Stimulated activated CD4-positive, alpha-beta T cell treated with anti-CD3 and anti-CD28 coated beads, TNF-alpha, amount 100 ng/mL, for 24 hours (primary cell): ENCODE measurements at regions not wholly inside any gene's neighbourhood (a gene's known extent, or its start where the extent isn't known, plus 50 kb on each side); places are given as distances from the start of the nearest gene placed in this dataset.
"Not testable (repeated sequence)": the region's sequence is repeated elsewhere in the genome, so short reads cannot be mapped to it uniquely, and the experiment has no call there.

ENCODE experiments used
- DNase-seq, 3 experiments: peaks; one replicate each; pipeline ENCODE4 v3.0.0-alpha.2; 2020; ENCODE audit warnings: low read depth in 3 of 3

- DNase-seq: no peak
These were observed 63.1 kb upstream of the NDN start for GRCh38 chr15:23750179-23750578.

GRCh38 chr15:23750776-23751175, 63.7 kb upstream of the NDN start:
- DNase-seq: no peak

DNA sequence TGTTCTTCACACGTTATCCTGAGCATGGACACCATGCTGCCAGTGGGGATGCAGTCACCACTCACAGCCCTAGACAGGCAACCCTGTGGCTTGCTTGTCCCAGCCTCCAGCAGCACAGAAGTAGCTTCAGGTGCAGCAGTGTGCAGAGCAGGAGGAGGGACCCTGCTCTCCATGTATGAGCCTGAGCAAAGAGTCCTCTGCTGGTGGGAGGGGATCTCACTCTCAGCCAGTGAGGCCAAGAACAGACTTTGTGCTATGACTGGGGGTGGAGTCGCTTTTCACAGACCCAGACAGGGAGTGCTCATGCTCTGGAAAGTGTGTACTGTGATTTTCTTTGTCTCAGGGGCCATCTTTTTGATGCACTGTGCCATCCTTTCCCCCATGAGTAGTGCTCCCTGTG, 66.1 kb upstream of the NDN start:
- no peak for DNase-seq

- no peak for DNase-seq
These were observed 71.8 kb upstream of the NDN start for GRCh38 chr15:23758891-23759290.

- no peak for DNase-seq
These were observed 72.9 kb upstream of the NDN start for GRCh38 chr15:23760024-23760423.

DNA sequence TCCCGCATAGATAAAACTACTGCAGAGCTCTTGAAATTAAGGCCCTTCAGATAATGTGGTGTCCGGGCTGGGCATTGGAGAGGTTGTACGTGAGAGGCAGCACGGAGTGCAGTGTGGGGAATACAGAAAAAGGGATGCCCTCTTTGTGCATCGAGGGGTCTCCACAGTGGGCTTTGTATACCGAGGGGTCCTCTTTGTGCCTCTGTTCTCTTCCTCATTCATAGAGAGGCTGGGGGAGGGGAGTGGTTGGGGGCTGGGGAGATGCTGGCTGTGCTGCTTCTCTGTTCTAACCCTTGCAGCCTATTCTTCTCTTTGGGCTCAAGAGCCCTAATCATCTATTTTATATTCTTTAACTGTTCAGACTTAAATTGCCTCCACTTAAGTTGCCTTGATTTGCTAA, 74.3 kb upstream of the NDN start:
- no peak for DNase-seq

DNA sequence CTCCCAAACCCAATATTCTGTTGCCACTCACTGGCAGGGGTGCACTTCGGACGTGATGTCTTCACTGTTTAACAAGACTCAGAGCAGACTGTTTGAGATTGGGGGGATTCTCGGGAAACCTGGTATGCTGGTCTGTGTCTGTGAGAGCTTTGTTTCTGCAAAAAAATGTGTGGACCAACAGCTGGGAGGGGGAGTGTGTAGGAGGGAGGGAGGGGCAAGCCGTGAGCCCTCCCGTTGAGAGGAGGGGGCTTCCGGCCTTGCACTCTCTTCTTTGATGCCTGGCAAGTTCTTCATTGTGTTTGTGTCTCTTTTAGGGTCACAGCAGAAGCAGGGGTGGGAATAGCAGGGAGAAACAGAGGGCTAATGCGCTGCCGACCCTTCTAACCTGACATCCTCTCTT, 74.9 kb upstream of the NDN start:
- no peak for DNase-seq

DNA sequence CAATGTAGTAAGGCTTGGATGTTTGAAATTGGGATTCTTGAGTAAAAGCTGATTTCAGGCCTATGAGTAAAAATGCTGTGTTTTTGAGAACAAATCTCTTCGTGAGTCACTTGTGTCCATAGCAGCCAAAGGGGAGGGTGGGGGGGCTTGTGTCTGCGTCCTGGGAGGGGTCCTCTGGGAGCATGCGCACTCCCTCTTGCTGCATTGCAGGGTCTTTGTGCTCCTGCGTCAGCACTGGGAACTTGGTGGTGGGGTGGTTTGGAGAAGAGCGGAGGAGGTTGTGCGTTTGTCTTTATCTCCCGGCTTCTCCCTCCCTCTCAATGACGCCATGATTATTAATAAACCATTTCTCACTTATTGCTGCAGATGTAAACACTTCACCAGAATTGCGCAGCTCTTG, 75.9 kb upstream of the NDN start:
- no peak for DNase-seq

DNA sequence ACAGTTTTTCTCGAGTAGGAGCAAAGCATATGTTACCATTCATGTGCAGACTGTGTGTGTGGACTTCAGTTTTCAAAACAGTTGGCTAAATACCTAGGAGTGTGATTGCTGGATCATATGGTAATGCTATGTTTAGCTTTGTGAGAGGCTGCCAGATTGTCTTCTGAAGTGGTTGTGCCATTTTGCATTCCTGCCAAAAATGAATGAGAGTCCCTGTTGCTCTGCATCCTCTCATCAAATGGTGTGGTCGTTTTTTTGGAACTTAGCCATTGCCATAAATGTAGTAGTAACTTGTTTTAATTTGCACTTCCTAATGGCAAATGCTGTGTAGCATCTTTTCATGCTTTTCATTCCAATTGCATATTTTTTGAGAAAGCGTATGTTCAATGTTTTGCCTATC, 77.2 kb upstream of the NDN start:
- no peak for DNase-seq

- DNase-seq: no peak
These were observed 77.6 kb upstream of the NDN start for GRCh38 chr15:23764716-23765115.

DNA sequence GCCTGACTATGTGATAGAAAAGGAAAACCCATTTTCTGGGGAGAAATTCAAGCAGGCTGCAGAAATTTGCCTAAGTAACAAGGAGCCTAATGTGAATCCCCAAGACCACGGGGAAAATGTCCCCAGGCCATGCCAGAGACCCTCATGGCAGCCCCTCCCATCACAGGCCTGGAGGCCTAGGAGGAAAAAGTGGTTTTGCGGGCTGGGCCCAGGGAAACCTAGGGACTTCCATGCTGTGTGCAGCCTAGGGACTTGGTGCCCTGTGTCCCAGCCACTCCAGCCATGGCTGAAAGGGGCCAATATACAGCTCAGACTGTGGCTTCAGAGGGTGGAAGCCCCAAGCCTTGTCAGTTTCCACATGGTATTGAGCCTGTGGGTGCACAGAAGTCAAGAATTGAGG, 79.7 kb upstream of the NDN start:
- not testable (repeated sequence) for DNase-seq

DNA sequence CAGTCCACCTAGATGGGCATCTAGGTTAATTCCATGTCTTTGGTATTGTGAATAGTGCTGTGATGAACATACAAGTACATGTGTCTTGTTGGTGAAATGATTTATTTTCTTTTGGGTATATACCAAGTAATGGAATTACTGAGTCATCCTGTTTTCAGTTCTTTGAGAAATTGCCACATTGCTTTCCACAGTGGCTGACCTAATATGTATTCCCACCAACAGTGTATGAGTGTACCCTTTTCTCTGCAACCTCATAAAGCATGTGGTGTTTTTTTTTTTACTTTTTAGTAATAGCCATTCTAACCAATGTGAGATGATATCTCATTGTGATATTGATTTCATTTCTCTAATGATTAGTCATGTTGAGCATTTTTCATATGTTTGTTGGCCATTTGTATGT, 86.0 kb upstream of the NDN start:
- DNase-seq: no peak

DNA sequence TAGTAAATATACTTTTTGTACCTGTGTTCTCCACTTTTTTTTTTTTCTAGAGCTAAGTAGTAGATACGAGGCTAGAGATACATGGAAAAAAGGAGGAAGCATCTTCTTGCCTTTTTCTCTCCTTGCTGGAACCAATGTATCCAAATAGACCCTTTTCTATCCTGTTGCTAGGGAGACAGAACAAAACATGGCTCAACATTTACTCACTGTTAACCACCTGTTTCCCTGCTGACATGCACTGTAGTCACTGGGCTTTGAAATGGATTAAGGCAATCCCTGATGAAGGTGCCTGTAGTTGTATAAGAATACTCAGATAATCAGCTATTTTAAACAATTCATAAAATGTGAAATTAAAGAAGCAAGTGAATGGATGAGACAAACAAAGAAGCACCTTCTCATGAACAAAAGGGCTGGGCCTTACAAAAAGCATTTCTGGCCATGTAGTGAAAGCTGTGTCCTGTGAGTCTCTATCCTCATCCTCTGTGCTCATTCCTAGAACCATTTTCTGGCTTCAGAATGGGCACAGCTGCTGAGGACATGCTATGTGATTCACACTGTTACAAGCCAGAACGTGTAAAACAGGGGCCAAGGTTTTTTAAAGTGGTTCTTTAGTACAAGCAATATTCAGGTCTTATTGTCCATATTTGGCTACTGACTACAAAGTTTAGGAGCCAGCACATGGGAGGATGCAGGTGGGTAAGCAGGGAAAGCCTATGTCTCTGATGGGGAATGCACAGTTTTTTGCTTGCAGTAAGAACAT, 100.4 kb upstream of the NDN start:
- no peak for DNase-seq

DNA sequence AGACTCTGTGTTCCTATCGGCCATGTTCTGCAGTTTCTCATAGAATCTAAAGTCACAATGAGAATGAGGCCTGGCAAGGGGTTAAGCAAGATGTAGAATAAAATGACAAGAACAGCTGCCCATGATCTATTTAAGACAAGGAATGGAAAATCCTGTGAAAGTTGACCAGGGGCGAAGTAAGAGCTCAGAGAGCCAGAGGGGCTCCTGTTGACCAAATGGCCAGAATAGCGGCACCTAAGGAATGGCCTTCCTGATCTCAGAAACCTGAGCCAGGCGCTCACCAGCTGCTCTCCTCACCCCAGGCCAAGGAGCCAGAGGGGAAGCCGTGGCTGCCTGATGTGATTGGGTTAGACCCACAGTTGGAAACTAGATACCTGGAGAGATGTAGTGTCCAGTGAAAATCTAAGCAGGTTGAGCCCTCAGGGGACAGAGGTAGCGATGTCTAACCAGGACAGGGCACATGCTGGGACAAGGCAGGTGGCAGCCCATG, 106.1 kb upstream of the NDN start:
- no peak for DNase-seq

DNA sequence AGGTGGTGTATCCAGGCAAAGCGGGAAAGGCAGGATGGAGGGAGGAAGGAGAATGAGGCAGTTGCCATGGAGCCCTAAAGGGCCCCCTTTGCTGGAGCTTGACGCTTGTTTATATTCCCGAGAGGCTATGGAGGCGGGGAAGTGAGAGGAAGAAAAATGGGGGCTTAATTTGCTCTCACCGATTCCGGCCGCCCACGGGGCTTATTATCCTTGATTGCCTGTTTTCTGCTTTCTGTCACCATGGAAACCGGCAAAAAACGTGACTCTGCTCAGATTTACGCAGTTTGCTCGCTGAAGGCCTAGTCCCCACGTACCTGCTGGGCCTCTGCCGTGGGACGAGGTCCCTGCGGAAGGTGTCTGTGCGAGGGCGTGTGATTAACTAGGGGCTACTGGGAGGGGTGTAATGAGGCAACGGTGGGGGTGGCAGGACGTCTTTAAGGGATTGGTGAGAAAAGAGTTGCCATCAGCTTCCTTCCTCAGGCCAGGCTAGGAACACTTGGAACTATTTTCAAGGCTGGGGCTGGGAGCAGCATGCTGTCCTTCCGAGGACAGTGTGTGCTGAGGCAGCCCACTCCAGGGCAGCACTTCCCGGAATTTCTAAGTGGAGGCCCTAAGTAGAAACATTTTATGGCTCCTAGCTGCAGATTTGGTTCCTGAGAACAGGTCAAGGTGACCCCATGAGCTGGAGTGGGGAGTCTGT, 110.8 kb upstream of the NDN start:
- no peak for DNase-seq

DNA sequence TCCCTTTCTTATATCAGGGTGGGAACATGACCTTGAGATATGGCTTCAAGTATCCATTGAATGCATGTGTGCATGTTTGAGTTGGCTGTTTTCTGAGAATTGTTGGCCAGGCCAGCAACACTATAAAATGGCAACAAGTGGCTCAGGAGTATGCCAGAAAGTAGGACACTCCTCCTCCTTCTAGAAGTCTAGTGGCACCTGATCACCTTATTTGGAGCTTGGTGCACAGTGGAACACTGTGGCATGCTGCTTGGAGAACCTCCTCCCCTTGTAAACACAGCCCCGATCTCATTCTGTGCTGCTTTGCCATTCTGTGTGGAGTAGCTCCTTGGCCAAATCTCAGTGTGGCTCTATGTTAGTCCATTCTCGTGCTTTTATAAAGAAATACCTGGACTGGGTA, 114.8 kb upstream of the NDN start:
- DNase-seq: no peak

DNA sequence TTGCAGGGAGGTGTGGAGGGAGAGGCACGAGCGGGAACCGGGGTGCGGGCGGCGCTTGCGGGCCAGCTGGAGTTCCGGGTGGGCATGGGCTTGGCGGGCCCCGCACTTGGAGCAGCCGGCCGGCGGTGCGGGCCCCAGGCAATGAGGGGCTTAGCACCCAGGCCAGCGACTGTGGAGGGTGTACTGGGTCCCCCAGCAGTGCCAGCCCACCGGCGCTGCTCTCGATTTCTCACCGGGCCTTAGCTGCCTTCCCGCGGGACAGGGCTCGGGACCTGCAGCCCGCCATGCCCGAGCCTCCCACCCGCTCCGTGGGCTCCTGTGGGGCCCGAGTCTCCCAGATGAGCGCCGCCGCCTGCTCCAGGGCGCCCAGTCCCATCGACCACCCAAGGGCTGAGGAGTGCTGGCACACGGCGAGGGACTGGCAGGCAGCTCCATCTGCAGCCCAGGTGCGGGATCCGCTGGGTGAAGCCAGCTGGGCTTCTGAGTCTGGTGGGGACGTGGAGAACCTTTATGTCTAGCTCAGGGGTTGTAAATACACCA, 115.9 kb upstream of the NDN start:
- not testable (repeated sequence) for DNase-seq

GRCh38 chr15:23806980-23807379, 119.9 kb upstream of the NDN start:
- DNase-seq: no peak

DNA sequence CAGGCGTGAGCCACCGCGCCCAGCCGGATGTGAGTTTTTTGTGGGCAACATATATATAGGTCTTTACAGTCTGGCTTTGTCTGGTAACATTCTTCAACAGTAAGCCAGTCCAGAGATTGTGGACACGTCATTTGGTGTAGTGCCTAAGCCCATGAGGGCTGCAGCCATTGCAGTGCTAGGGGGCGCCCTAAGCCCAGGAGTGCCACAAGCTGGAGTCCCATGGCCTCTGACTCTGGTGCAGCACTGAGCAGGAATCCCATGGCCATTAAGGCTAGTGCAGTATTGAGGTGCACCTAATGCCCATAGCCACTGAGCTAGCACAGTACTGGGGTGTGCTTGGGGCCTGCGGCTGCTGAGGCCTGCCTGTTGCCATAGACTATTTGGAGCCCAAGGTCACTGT, 136.4 kb upstream of the NDN start:
- no peak for DNase-seq

DNA sequence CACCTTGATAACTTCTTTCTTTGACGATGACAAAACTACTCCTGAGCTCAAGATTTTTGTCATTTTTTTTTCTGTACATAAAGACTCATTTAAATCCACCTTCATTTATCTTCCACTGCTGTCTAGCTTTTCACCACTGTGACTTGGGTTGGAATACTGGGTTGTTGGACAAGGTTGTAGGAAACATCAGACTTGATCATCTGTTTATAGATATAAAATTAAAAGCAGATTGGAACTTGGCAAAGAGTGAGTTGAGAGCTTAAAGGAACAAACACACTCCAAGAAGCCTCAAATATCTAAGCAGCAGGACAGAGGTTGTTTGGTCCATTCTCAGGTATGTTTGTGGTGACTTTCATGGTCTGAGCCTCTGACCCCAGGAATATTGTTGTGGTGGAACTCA, 141.7 kb upstream of the NDN start:
- DNase-seq: no peak

GRCh38 chr15:23835953-23836352, 148.8 kb upstream of the NDN start:
- DNase-seq: no peak

- no peak for DNase-seq
These were observed 152.9 kb upstream of the NDN start for GRCh38 chr15:23839893-23840474.

- DNase-seq: no peak
These were observed 159.1 kb upstream of the NDN start for GRCh38 chr15:23846218-23846617.
